ENCODE measurements at regions not wholly inside any gene's neighbourhood (a gene's known extent, or its start where the extent isn't known, plus 50 kb on each side); places are given as distances from the start of the nearest gene placed in this dataset.
"Not testable (repeated sequence)": the region's sequence is repeated elsewhere in the genome, so short reads cannot be mapped to it uniquely, and the experiment has no call there.

DNA sequence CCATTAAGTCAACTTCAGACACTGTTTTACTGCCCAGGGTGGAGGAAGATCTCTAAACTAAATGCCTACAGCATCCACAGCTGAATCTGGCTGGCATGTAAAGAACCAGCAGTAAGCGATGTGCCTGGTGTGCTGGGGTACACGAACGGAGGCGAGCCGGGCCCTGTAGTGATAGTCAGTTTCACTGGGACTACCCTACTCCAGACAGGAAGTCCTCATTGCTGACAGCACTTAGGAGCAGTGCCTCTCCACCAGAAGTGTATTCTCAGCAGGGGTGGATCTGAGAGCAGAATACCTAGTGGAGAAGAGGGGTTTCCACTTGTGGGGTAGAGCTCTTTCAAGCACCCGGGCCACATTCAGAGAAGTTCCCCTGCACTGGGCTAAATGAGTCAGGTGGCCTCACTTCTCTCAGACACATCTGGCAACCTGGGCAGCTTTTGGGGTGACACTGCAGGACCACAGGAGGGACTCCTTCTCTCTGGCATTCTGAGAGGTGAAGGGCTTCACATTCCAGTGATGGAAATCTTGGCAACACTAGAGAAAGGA, 290.3 kb upstream of the PLGLB1 start:
- not testable (repeated sequence) for DNase-seq (ENCODE audit: low read depth in 4 of 4, low spot score in 2 of 4)

DNA sequence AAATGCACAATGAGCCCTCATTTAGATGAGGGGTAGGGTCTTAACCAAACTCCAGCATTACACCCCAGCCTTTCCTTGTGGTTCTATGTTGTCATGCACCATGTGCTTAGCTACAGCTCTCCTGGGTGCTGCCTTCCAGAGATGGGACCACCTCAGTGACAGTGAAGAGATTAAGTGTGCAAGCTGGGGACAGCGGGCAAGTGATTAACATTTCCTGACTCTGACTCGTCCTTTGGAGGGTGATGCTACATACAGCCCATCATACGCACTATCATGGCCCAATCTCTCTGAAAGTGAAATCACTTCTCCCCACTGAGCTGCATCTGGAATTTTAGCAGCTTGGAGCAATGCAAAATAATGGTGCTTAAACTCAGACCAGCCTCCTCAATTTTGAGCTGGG, 293.0 kb upstream of the PLGLB1 start:
- not testable (repeated sequence) for DNase-seq (ENCODE audit: low read depth in 4 of 4, low spot score in 2 of 4)

DNA sequence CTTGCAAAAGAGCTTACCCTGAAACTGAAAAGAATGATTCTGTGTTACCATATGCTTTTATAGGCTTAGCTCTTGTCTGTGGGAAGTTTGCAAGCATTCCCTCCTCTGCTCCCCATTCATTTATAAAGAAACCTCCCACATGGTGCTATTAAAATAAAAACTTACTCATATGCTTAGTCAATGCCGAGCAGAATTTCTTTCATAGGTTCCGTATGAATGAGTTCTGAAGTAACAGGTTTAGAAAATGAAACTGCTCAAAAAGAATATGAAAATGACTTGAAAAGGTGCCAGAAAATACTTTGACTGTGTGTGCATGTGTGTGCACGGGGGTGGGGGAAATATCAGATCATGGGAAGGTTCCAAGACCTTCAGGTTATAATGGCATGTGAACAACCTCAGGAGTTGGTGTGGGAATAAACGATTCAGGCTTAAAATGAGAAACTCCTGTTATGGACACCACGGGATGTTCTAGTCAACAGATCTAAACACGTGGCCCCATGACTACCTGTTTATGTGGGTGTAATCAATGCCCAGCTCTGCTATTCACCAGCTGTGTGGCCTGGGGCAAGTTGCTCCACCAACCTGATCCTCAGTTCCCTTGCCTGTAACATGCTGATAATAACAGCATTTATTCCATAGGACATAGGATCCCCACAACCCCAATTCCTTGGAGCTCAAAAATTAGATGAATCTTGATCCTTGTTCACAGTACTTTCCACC, 293.7 kb upstream of the PLGLB1 start:
- DNase-seq (ENCODE audit: low read depth in 4 of 4, low spot score in 2 of 4): not testable (repeated sequence)

DNA sequence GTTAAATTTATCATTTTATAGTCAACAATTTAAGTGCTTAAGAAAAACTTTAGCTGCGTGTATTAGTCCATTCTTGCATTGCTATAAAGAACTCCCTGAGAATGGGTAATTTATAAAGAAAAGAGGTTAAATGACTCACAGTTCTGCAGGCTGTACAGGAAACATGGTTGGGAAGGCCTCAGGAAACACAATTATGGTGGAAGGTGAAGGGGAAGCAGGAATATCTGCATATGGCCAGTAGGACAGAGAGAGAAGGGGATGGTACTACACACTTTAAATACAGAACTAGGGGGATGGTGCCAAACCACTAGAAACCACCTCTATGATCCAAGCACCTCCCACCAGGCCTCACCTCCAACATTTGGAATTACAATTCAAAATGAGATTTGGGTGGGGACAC, 295.5 kb upstream of the PLGLB1 start:
- DNase-seq (ENCODE audit: low read depth in 4 of 4, low spot score in 2 of 4): not testable (repeated sequence)

DNA sequence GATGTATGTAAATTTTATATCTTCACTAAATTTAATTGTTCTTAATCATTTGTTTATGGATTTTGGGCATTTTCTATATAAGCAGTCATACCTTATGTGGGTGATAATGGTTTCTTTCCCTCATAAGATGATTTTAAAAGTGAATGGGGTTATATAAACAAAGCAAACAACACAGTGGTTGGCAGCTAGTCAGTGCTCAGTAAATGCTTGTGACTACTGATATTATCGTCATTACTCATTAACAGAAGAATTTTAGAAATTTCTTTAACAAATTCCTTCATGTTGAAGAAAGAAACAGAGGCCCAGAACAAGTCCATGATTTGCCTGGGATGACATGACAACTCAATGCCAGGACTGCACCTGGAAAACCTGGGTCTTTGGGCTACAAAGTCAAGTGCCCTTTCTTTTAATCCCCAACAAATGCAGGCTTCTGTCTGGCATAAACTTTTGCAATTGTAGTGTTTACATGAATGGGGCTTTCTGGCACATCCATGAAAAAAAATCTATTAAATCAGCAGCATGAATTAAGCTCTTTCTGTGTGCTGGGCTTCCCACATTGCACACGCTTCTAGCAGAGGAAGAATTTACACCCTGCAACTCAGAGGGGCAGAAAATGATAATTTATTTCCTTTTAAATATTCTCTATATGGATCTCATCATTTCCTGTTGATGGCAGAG, 297.3 kb upstream of the PLGLB1 start:
- DNase-seq (ENCODE audit: low read depth in 4 of 4, low spot score in 2 of 4): not testable (repeated sequence)

DNA sequence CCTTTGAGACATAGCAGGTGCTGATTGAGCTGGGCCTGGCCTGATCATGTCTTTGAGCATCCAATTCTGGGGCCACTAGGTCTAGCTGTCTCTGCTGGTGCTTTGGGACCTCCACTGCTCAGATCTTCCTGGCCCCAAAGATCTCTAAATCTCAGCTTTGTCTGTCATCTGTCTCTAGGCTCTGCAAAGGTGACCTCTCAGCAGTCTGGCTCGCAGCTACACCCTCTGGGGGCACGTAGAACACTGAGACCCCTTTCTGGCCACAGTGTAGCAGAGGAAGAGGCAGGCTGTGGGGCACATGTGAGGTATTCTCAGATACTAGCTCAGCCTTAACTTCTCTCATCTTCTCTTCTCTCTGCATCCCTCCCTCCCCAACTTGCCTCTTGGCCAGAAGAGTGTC, 298.1 kb upstream of the PLGLB1 start:
- DNase-seq (ENCODE audit: low read depth in 4 of 4, low spot score in 2 of 4): not testable (repeated sequence)

DNA sequence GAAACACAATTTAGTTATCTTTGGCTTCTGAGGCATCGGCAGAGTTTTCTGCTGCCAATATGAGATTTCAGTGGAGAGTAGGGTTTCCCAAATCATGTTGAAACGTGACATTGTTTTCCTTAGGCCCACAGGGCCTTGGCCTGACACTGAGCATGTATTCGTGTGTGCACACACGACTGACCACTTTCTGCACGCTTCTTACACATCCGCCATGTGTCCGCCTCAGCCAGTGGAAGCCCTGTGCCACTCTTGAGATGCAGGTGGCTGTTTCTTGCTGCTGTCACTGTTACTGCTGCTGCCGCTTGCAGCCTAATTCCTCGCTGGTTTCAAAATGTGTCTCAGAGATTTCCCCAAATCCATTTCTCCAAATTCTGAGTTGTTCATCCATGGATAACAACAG, 299.6 kb upstream of the PLGLB1 start:
- not testable (repeated sequence) for DNase-seq (ENCODE audit: low read depth in 4 of 4, low spot score in 2 of 4)

DNA sequence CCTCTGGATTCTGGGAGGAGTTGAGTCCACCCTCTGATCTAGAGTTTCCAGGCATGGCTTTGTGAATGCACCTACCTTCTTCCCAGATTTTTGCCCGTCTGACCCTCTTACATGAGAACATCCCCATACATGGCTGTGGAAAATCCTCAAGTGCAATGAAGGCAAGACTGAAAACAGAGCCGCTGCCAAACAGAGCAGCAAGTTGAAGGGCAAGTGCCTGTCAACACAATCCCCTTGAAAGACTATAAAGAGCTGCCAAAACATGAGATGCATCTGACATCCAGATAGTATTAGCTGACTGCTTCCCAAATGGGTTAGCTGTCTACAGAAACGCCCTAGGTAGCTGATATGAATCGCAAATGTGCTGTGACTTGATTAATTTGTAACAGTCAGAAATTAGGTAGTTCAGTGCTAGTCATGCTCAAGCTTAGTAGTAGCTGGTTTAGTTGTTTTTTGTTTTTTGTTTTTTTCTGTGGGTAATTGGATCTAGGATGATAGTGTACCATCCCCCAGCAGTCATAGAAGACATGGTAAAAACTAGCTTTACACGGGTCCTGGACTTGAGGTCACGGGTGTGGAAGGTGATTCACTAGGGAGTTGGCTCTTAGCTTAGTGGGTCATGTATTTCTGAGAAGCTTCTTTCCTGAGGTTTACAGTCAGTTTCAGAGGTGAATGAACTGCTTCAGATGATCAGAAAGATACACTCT, 302.8 kb upstream of the PLGLB1 start:
- DNase-seq (ENCODE audit: low read depth in 4 of 4, low spot score in 2 of 4): not testable (repeated sequence)

DNA sequence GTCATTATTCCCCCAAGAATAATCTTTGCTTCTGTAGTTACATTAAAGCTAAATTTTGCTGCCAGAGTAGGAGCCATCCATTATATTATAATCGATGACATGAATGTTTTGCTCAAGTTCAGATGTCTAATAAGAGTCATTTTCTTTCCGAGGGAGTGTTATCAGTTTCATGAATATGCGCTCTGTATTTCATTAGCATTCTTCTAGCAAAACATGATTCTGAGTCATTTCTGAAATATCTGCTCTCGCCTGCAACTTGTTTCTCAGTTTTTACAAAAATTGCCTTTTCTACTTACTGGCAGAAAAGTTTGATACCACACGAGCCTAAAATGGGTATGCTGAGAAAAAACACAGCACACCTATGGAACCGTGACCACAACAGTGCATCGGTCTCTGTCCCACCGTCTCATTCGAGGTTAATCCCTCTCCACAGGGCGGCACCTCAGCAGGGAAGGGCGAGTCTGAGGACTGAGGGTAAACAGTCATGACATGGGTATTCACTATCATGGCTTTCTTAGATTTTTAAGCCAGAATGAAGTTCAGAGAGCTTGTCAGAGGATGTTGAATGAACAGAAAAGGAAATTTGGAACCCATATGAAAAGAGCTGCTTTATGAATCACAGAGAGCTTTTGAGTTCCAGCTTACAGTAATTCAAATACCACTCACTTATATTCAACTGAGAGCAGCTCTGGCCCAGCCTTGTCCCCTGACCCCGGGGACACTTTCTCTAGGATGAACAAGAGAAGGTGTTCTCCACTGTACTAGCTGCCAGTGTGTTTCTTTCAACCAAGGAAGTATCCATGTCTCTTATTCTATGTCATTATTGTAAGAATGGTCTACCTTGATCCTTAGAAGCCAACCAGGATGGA, 303.6 kb upstream of the PLGLB1 start:
- not testable (repeated sequence) for DNase-seq (ENCODE audit: low read depth in 4 of 4, low spot score in 2 of 4)

DNA sequence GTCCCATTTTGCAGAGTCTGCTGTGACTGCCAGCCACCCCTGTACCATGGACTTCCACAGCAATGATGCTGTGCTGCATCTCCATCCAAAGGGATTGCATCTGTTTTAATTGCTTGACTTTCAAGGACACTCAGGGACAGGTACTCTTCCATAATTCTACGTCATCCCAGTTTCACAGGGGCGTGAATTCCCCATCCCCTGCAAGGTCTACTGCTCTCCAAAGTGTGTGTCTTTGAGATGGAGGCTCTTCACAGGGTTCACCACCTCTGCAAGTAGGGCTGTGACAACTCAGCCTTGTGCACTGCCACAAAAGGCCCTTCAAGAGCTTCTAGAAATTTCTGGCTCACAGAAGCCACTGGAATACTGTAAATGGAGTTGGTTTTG, 304.3 kb upstream of the PLGLB1 start:
- not testable (repeated sequence) for DNase-seq (ENCODE audit: low read depth in 4 of 4, low spot score in 2 of 4)

DNA sequence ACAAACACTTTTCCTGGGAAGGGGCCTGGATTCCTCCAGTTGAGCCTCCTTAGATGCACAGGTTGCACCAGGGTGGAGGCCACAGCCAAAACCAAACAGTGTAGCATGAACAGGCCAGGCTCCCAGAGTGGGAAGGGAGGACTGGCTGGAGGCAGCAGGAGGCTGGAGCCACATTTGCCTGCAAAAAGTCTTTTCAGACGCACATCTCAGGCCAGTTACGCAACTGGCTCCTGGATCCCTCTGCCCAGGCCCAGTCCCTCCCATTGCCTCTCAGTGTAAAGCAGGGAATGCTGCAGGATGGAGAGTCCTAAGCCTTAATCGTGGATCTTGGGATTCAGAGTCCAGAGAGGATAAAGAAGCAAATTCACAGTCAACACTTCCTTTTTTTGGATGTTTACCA, 305.1 kb upstream of the PLGLB1 start:
- DNase-seq (ENCODE audit: low read depth in 4 of 4, low spot score in 2 of 4): not testable (repeated sequence)

DNA sequence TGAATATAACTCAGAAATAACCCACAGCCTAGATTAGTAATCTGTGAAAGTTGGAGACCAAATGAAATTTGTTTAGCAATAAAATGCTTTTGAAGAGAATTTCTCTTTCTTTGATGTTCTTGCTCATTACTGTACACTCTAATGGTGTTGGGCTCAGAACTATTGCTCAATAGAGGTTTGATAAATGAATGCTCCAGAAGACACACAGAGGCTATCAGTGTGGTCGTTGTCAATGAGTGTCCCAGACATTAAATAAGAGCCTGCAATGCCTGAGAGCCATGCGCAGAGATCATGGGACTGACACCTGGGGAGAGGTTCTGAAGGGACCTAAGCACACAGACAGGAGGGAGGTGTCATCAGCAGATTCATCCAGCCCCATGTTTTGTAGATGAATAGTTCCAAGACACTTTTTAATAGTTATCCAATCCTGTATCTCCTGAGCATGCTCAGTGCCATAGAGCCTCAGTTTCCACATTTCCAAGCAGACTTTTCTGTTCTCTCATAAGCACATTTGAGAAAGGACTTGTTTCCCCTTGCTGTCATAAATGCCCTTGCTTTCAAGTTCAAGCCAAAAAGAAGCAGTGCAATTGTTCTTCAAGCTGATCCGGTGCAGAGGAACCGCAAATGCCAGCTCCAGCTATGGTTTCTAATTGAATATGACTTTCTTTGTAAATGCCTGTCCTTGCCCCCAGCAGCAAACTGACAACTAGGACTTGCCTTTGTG, 306.2 kb upstream of the PLGLB1 start:
- not testable (repeated sequence) for DNase-seq (ENCODE audit: low read depth in 4 of 4, low spot score in 2 of 4)

DNA sequence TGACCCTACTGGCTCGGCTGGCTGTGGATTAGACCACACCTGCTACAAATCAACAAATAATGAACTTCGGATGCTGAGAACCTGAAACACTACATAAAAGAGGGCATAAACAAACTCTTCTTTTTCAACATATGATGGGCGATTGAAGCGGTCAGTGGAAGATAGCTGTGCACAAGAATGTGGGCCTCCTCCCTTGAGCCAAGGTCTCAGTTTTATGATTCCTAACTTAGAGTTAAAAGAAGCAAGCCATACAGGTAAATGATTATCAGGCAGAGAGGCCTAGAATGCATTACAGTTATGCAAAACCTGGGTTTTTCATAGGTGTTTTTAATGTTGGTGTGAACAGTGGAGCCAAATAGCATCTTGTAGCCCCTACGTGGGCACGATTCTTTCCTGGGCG, 307.9 kb upstream of the PLGLB1 start:
- not testable (repeated sequence) for DNase-seq (ENCODE audit: low read depth in 4 of 4, low spot score in 2 of 4)

DNA sequence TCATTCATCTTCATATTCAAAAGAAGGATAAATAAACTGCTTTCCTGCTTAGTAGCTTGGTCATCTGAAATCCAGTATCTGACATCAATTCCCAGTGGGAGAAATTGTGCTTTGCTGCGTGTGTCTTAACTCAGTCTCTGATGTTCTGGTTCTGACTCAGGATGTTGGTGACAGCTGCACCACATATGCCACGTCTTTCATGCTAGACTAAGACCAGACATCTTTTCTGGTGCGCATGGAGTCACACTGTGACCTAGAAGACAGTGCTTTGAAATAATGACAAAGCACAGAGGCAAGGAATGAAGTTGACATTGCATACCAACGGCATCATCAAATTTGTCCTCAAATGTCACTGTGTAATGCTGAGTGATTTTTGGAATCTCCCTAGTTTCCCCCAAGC, 308.8 kb upstream of the PLGLB1 start:
- DNase-seq (ENCODE audit: low read depth in 4 of 4, low spot score in 2 of 4): not testable (repeated sequence)

DNA sequence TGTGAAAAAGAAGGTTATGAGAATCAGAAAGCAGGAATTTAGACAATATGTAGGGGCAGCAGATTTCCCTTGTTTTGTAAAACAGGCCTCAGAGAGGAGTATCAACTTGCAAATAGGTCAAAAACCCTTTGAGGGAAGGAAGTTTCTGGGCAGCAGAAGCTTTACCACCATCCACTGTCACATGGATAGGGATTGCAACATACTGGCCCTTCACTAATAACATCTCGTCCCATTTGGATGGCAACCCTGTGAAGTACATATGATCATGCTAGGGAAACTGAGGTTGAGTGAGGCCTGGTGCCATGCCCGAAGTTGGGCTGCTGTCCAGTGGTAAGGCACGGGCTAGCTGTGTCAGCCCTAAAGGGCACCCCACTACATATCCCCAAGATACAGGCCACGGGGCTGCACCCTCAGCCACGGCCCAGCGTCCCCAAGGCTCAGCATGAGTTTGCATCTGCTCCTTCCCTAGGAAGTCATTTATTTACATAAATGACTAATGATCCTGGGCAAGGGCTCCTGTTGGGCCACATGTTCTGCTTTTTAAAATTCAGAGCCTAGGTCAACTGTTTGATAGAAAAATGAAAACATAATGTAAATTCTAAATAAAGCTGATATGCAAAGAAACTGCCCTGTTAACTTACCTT, 310.4 kb upstream of the PLGLB1 start:
- not testable (repeated sequence) for DNase-seq (ENCODE audit: low read depth in 4 of 4, low spot score in 2 of 4)

DNA sequence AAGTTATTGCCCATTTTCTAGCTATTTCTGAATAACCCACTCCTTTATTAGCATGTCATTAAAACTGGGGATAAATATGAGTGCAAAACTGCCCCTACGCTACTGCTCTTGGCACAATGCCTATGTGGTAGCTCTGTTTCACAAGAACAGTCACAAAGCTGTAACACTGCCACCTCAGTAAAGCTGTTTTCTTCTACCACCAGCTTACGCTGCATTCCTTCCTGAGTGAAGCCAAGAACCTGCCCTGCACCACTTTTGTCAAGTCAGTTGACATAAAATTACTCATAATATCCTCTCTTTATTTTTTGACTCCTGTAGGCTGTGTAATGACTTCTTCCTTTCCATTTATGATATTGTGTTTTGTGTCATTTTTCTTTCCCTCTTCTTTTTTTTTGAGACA, 313.2 kb upstream of the PLGLB1 start:
- DNase-seq (ENCODE audit: low read depth in 4 of 4, low spot score in 2 of 4): not testable (repeated sequence)

DNA sequence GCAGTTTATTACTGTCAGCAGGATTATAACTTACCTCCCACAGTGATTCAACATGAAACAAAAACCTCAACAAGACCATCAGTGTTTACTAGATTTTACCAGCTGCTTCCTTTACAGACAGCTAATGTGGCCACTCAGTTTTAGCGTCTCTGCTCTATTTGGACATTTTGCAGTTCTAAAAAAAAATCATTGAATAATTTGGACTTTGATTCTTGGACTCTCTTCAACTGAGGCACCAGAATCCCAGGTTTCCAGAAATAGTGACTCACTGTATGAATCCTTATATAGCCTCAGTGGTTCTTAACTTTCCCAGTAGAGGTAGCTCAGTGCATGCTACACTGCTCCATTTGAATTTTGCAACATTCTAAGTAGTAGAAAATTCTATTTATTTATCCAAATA, 317.4 kb upstream of the PLGLB1 start:
- DNase-seq (ENCODE audit: low read depth in 4 of 4, low spot score in 2 of 4): not testable (repeated sequence)

DNA sequence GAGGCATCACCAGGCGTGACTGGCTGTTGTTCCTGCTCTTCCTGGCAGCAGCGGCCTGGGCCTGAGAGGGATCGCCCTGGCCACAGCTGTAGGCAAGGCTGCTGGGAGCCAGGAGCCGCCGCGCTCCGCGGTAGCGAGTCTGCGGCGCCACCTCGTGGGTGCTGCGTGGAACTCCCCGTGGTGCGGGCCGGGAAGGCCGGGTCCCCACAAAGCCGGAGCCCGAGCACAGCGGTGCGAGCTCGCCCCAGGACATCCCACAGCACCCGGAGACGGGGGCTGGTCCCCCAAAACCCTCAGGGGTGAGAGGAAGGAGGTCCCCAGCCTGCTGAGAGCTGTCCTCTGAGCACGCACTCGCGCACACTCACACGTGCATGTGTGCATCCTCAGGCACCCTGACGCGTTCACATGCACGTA, 320.0 kb upstream of the PLGLB1 start:
- DNase-seq (ENCODE audit: low read depth in 4 of 4, low spot score in 2 of 4): peak in 2 of 4 donors; percentile 14 to 17

DNA sequence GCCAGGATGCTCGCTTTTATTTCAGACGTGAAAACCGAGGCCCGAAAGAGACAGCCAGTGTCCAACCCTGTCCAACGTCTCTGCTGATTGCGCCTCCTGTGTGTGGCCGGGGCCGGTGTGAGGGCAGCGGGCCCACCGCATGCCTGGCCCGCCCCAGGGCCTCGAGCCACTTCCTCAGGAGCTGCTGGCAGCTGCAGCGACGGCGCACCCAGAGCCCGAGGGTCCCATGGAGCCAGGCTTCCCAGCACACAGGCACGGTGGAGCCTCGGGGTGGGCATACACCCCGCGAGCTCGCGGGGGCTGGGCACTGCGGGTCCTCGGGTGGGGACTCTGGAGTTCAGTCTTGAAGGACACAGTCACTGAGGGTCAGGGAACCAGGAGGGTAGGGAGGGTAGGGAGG, 320.5 kb upstream of the PLGLB1 start:
- DNase-seq (ENCODE audit: low read depth in 4 of 4, low spot score in 2 of 4): not testable (repeated sequence)

Data from left renal cortex interstitium (tissue), 4 donors.